ENCODE measurements at regions not wholly inside any gene's neighbourhood (a gene's known extent, or its start where the extent isn't known, plus 50 kb on each side); places are given as distances from the start of the nearest gene placed in this dataset.

DNA sequence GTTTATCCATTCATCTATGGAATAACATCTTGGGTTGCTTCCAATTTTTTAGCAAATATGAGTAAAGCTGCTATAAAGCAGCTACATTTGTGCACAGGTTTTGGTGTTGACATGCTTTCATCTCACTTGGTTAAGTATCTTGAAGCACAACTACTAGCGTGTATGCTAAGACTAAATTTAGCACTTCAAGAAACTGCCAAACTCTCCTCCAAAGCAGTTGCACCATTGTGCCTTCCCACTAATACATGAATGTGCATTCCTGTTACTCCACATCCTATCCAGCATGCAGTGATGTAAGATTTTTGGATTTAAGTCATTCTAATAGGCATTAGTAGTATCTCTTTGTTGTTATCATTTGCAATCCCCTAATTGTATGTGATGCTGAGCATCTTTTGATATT lies 230.7 kb downstream of the KCNA4 start:
- Histone ChIP-seq H3K27ac (ENCODE audit: low read depth, low read length) (no peak overlapping the region), H3K4me1 (ENCODE audit: control insufficient read depth in 5 of 5, insufficient read depth in 5 of 5, low read length in 5 of 5) (peaks cover 0 to 11% (median 0%) of the 10 kb centered on the region in 5 donors), H3K4me3 (ENCODE audit: low read depth in 1 of 5, low read length in 5 of 5) (no peak overlapping the region)

DNA sequence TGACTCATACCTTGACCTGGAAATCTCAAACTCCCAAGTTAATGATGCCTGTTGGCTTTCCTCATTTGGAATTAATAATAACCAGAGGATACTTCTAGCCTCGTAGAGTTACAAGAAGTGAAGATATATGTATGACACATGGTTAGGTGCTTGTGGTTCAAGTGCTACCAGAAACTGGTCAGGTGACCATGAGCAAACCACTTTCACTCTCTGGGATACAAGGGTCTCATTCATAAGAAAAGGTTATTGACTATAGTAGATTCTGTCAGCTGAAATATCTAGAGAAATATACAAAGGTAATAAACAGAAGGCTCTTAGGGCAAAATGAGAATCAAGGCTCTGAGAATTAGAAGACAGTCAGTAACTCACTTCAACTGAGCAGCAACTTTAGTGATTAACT lies 233.3 kb downstream of the KCNA4 start:
- no peaks in the 10 kb centered on the region for H3K9me3 ChIP-seq (ENCODE audit: control insufficient read depth in 5 of 5, low read length in 5 of 5)

More for the DNA sequence above, 230.7 kb downstream of the KCNA4 start:
- Histone ChIP-seq H3K27me3 (ENCODE audit: control insufficient read depth in 5 of 5, insufficient read depth in 4 of 5, low read length in 5 of 5) (no peaks in the 10 kb centered on the region), H3K9ac (ENCODE audit: low read length in 5 of 5) (no peak overlapping the region), H3K9me3 (ENCODE audit: control insufficient read depth in 5 of 5, low read length in 5 of 5) (no peaks in the 10 kb centered on the region), H3K36me3 (ENCODE audit: control insufficient read depth in 5 of 5, insufficient read depth in 5 of 5, low read length in 5 of 5) (no peaks in the 10 kb centered on the region)

DNA sequence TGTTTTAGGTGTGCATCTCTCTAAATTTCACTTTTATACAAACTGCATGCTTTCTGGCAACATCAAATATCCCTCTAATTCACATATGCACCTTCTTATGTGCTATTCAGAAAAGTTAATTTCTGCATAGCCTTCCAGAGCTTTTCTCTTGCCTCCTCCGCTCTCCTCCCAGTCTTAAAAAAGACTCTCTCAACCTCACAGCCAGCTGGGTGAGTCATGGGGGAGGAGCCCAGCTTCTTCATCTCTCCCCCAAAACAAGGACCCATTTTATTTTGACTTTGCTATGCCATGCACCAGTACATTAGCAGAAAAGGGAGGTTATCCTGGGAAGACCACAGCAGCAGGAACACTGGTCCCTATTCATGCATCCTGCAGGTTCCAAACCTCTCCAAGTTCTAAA lies 234.4 kb downstream of the KCNA4 start:
- no peak overlapping the region for H3K9ac ChIP-seq (ENCODE audit: low read length in 5 of 5)
- H3K9me3 ChIP-seq (ENCODE audit: control insufficient read depth in 5 of 5, low read length in 5 of 5), result no peaks in the 10 kb centered on the region
- H3K4me1 ChIP-seq (ENCODE audit: control insufficient read depth in 5 of 5, insufficient read depth in 5 of 5, low read length in 5 of 5), result peaks cover 0 to 14% (median 0%) of the 10 kb centered on the region in 5 donors
- no peak overlapping the region for H3K27ac ChIP-seq (ENCODE audit: low read depth, low read length)
- H3K36me3 ChIP-seq (ENCODE audit: control insufficient read depth in 5 of 5, insufficient read depth in 5 of 5, low read length in 5 of 5), result no peaks in the 10 kb centered on the region
- no peaks in the 10 kb centered on the region for H3K27me3 ChIP-seq (ENCODE audit: control insufficient read depth in 5 of 5, insufficient read depth in 4 of 5, low read length in 5 of 5)
- H3K4me3 ChIP-seq (ENCODE audit: low read depth in 1 of 5, low read length in 5 of 5), result no peak overlapping the region

More for the DNA sequence above, 233.3 kb downstream of the KCNA4 start:
- Histone ChIP-seq H3K9ac (ENCODE audit: low read length in 5 of 5) (no peak overlapping the region), H3K27me3 (ENCODE audit: control insufficient read depth in 5 of 5, insufficient read depth in 4 of 5, low read length in 5 of 5) (no peaks in the 10 kb centered on the region), H3K27ac (ENCODE audit: low read depth, low read length) (no peak overlapping the region), H3K4me3 (ENCODE audit: low read depth in 1 of 5, low read length in 5 of 5) (no peak overlapping the region), H3K36me3 (ENCODE audit: control insufficient read depth in 5 of 5, insufficient read depth in 5 of 5, low read length in 5 of 5) (no peaks in the 10 kb centered on the region), H3K4me1 (ENCODE audit: control insufficient read depth in 5 of 5, insufficient read depth in 5 of 5, low read length in 5 of 5) (peaks cover 0 to 14% (median 0%) of the 10 kb centered on the region in 5 donors)

DNA sequence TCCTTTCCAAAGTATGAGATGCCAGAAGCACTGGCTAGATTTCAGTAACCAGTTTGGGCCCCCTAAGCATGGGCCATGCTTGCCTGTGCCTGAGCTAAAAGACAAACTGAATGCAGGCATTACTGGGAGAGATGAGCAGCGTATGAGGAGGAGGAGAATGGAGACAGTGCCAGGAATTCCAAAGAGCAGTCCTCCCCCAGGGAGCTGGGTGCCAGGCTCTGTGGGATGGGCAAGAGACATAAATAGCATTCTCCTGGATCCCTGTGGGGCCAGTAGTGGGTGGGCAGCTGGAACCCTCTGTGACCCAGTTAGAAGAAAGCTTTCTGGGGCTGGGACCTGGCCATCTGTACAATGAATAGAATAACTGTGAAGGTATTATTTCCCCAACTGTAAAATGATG lies 235.6 kb downstream of the KCNA4 start:
- H3K27me3 ChIP-seq (ENCODE audit: control insufficient read depth in 5 of 5, insufficient read depth in 4 of 5, low read length in 5 of 5), result no peaks in the 10 kb centered on the region
- H3K9me3 ChIP-seq (ENCODE audit: control insufficient read depth in 5 of 5, low read length in 5 of 5), result no peaks in the 10 kb centered on the region
- H3K36me3 ChIP-seq (ENCODE audit: control insufficient read depth in 5 of 5, insufficient read depth in 5 of 5, low read length in 5 of 5), result no peaks in the 10 kb centered on the region
- H3K4me1 ChIP-seq (ENCODE audit: control insufficient read depth in 5 of 5, insufficient read depth in 5 of 5, low read length in 5 of 5), result peaks cover 0 to 14% (median 0%) of the 10 kb centered on the region in 5 donors
- H3K9ac ChIP-seq (ENCODE audit: low read length in 5 of 5), result no peak overlapping the region
- H3K27ac ChIP-seq (ENCODE audit: low read depth, low read length), result no peak overlapping the region
- H3K4me3 ChIP-seq (ENCODE audit: low read depth in 1 of 5, low read length in 5 of 5), result no peak overlapping the region

DNA sequence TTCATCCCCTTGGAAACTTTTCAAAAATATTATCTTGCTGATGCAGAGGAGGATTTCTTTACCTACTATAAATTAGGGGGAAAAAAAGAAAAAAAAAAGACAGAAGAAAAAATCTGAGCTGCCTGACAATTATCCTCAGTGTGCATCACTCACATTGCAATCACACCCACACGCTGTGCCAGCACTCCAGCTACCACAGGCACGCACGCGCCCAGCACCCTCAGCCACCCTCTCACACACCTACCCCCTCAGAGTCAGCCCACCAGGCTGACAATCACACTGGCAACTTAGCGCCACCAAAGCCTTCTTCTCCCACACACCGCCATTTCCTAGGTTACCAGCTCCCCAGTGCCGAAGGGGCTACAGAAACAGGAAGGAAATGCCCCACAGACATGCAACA lies 236.1 kb downstream of the KCNA4 start:
- Histone ChIP-seq H3K4me1 (ENCODE audit: control insufficient read depth in 5 of 5, insufficient read depth in 5 of 5, low read length in 5 of 5) (peaks cover 0 to 14% (median 0%) of the 10 kb centered on the region in 5 donors), H3K27me3 (ENCODE audit: control insufficient read depth in 5 of 5, insufficient read depth in 4 of 5, low read length in 5 of 5) (no peaks in the 10 kb centered on the region), H3K27ac (ENCODE audit: low read depth, low read length) (no peak overlapping the region), H3K4me3 (ENCODE audit: low read depth in 1 of 5, low read length in 5 of 5) (no peak overlapping the region), H3K9ac (ENCODE audit: low read length in 5 of 5) (no peak overlapping the region), H3K36me3 (ENCODE audit: control insufficient read depth in 5 of 5, insufficient read depth in 5 of 5, low read length in 5 of 5) (no peaks in the 10 kb centered on the region), H3K9me3 (ENCODE audit: control insufficient read depth in 5 of 5, low read length in 5 of 5) (no peaks in the 10 kb centered on the region)

DNA sequence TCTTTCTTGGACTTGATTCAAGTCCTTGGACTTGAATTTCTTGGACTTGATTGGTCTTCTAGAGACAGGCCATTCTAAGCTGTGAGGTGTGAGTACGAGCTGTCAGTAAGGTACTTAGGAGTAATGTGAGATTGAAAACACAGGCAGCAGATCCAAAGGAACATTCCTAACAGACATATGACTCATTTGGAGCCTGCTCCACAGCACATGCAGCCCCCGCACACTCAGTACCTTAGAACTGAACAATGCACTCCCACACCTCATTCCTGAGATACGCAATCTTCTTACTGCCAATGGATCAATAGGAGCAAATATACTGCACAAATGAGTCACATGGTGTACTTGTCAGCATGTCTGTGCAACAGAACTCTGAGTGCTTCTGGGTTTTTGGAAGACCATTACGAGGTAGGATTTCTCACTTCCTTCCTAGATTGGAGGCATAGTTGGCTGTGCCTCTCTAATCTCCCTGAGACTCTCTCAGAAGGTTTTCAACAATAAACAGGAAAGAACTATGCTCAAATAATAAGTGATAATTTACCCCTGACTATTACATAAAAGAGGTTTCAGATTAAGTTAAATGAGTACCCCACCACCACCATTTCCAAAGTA lies 243.1 kb downstream of the KCNA4 start:
- H3K9ac ChIP-seq (ENCODE audit: low read length in 5 of 5), result no peak overlapping the region
- no peaks in the 10 kb centered on the region for H3K4me1 ChIP-seq (ENCODE audit: control insufficient read depth in 5 of 5, insufficient read depth in 5 of 5, low read length in 5 of 5)
- H3K27me3 ChIP-seq (ENCODE audit: control insufficient read depth in 5 of 5, insufficient read depth in 4 of 5, low read length in 5 of 5), result no peaks in the 10 kb centered on the region
- H3K36me3 ChIP-seq (ENCODE audit: control insufficient read depth in 5 of 5, insufficient read depth in 5 of 5, low read length in 5 of 5), result no peaks in the 10 kb centered on the region
- H3K27ac ChIP-seq (ENCODE audit: low read depth, low read length), result no peak overlapping the region
- H3K9me3 ChIP-seq (ENCODE audit: control insufficient read depth in 5 of 5, low read length in 5 of 5), result no peaks in the 10 kb centered on the region
- H3K4me3 ChIP-seq (ENCODE audit: low read depth in 1 of 5, low read length in 5 of 5), result no peak overlapping the region

DNA sequence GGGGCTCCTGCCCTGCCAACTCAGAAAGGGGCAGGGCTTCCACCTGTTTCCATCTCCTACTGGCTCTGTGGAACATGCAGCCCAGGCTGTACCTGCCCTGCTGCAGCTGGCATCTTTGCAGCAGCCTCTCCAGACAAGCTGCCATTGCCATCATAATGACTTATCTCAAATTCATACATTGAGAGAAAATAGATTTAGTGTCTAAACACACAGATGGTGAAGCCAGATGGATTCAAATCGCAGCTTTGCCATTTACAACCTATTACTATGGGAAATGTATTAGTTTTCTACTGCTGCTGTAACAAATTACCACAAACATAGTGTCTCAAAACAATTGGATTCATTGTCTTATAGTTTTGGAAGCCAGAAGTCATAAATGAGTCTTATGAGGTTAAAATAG lies 260.0 kb downstream of the KCNA4 start:
- H3K4me1 ChIP-seq (ENCODE audit: control insufficient read depth in 5 of 5, insufficient read depth in 5 of 5, low read length in 5 of 5), result peaks cover 0 to 15% (median 0%) of the 10 kb centered on the region in 5 donors
- no peaks in the 10 kb centered on the region for H3K27me3 ChIP-seq (ENCODE audit: control insufficient read depth in 5 of 5, insufficient read depth in 4 of 5, low read length in 5 of 5)
- no peak overlapping the region for H3K9ac ChIP-seq (ENCODE audit: low read length in 5 of 5)
- H3K27ac ChIP-seq (ENCODE audit: low read depth, low read length), result no peak overlapping the region
- H3K4me3 ChIP-seq (ENCODE audit: low read depth in 1 of 5, low read length in 5 of 5), result no peak overlapping the region
- peaks cover 0 to 12% (median 4%) of the 10 kb centered on the region in 5 donors for H3K9me3 ChIP-seq (ENCODE audit: control insufficient read depth in 5 of 5, low read length in 5 of 5)
- no peaks in the 10 kb centered on the region for H3K36me3 ChIP-seq (ENCODE audit: control insufficient read depth in 5 of 5, insufficient read depth in 5 of 5, low read length in 5 of 5)

DNA sequence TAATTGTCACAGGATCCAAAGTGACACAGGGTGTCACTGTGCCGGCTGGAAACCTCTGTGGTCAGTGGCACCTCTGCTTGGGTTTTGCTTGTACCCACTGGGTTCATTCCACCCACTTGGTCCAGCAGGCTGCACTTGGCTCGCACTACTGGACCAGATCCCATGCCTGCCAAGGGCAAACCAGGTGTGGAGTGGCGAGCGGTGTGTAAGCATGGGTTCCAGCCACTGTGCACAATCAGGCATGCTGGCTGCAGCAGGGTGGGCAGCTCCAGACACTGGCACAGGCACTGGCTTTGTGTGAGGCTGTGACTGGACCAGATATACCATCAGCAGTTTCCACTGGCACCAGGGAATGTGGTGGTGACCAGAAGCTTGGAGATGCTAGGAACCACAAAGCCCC lies 261.4 kb downstream of the KCNA4 start:
- Histone ChIP-seq H3K4me1 (ENCODE audit: control insufficient read depth in 5 of 5, insufficient read depth in 5 of 5, low read length in 5 of 5) (peaks cover 0 to 15% (median 0%) of the 10 kb centered on the region in 5 donors), H3K9me3 (ENCODE audit: control insufficient read depth in 5 of 5, low read length in 5 of 5) (peaks cover 0 to 12% (median 4%) of the 10 kb centered on the region in 5 donors), H3K36me3 (ENCODE audit: control insufficient read depth in 5 of 5, insufficient read depth in 5 of 5, low read length in 5 of 5) (no peaks in the 10 kb centered on the region), H3K4me3 (ENCODE audit: low read depth in 1 of 5, low read length in 5 of 5) (no peak overlapping the region), H3K9ac (ENCODE audit: low read length in 5 of 5) (no peak overlapping the region), H3K27ac (ENCODE audit: low read depth, low read length) (no peak overlapping the region), H3K27me3 (ENCODE audit: control insufficient read depth in 5 of 5, insufficient read depth in 4 of 5, low read length in 5 of 5) (no peaks in the 10 kb centered on the region)

DNA sequence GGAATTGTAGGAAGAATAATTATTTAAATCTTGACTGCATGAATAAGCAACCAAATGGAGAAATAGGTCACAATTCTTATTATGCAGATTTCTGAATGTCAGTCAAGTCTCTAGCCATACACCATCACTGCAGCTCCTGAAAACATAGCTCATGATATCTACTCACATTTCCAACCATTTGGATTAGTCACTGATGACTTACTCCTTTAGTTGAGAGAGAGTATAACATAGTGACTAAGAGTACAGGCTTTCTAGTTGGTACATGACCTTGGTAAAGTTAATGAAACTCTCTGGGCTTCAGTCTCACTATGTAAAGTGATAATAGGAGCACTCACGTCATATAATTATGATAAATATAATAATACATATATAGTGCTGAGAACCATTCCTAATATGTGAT lies 265.2 kb downstream of the KCNA4 start:
- H3K27ac ChIP-seq (ENCODE audit: low read depth, low read length), result no peak overlapping the region
- H3K4me3 ChIP-seq (ENCODE audit: low read depth in 1 of 5, low read length in 5 of 5), result no peak overlapping the region
- no peak overlapping the region for H3K9ac ChIP-seq (ENCODE audit: low read length in 5 of 5)
- H3K27me3 ChIP-seq (ENCODE audit: control insufficient read depth in 5 of 5, insufficient read depth in 4 of 5, low read length in 5 of 5), result no peaks in the 10 kb centered on the region
- peaks cover 0 to 5% (median 0%) of the 10 kb centered on the region in 5 donors for H3K9me3 ChIP-seq (ENCODE audit: control insufficient read depth in 5 of 5, low read length in 5 of 5)
- peaks cover 0 to 15% (median 0%) of the 10 kb centered on the region in 5 donors for H3K4me1 ChIP-seq (ENCODE audit: control insufficient read depth in 5 of 5, insufficient read depth in 5 of 5, low read length in 5 of 5)
- H3K36me3 ChIP-seq (ENCODE audit: control insufficient read depth in 5 of 5, insufficient read depth in 5 of 5, low read length in 5 of 5), result no peaks in the 10 kb centered on the region

DNA sequence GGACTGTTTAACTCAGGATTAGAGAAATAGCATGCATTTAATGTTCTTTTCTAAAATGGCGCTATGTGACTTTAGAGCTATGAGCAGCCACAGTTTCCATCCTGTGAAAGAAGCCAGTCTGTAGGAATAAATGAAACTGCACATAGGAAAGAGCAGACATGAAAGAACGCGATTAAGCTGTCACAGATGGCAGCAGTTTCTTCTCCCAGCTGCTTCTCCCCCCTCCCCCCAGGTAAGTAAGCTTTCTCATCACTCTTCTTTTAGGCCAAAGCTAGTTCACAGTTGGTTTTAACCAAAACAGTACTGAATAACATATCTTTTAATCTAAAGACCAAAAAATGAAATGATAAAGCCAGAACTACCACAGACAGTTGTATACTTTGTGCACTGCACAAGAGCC lies 266.4 kb downstream of the KCNA4 start:
- no peaks in the 10 kb centered on the region for H3K9me3 ChIP-seq (ENCODE audit: control insufficient read depth in 5 of 5, low read length in 5 of 5)

More for the DNA sequence above, 266.4 kb downstream of the KCNA4 start:
- Histone ChIP-seq H3K4me3 (ENCODE audit: low read depth in 1 of 5, low read length in 5 of 5) (no peak overlapping the region), H3K27me3 (ENCODE audit: control insufficient read depth in 5 of 5, insufficient read depth in 4 of 5, low read length in 5 of 5) (no peaks in the 10 kb centered on the region), H3K9ac (ENCODE audit: low read length in 5 of 5) (no peak overlapping the region), H3K27ac (ENCODE audit: low read depth, low read length) (no peak overlapping the region), H3K4me1 (ENCODE audit: control insufficient read depth in 5 of 5, insufficient read depth in 5 of 5, low read length in 5 of 5) (peaks cover 0 to 14% (median 0%) of the 10 kb centered on the region in 5 donors), H3K36me3 (ENCODE audit: control insufficient read depth in 5 of 5, insufficient read depth in 5 of 5, low read length in 5 of 5) (no peaks in the 10 kb centered on the region)

Measured in subcutaneous abdominal adipose tissue (tissue), 5 donors.